ENCODE measurements at regions not wholly inside any gene's neighbourhood (a gene's known extent, or its start where the extent isn't known, plus 50 kb on each side); places are given as distances from the start of the nearest gene placed in this dataset.
"Not testable (repeated sequence)": the region's sequence is repeated elsewhere in the genome, so short reads cannot be mapped to it uniquely, and the experiment has no call there.

GRCh38 chr3:194904999-194905398 is 219.3 kb downstream of the FAM43A start:
- H3K4me3 ChIP-seq (ENCODE audit: insufficient read depth, low read depth, low read length); H4K5ac ChIP-seq (ENCODE audit: low read depth, low read length); CTCF ChIA-PET; ATAC-seq (ENCODE audit: low read depth); POLR2A ChIA-PET (ENCODE audit: unreplicated experiment); in situ Hi-C loops (cut with MboI; ENCODE audit: low sequenced_read_pairs); H3K18ac ChIP-seq (ENCODE audit: low read depth, low read length); H4K8ac ChIP-seq (ENCODE audit: low read depth in 2 of 2, low read length in 2 of 2); H2BK5ac ChIP-seq (ENCODE audit: low read depth, low read length, poor library complexity, severe bottlenecking); H3K14ac ChIP-seq (replicated peaks; ENCODE audit: low read depth, low read length); H2AK5ac ChIP-seq (ENCODE audit: low read depth, low read length); H3K23ac ChIP-seq (ENCODE audit: low read depth, low read length); dilution Hi-C loops (cut with HindIII; ENCODE audit: low sequenced_read_pairs, unreplicated experiment); H3K4me1 ChIP-seq (ENCODE audit: control insufficient read depth, insufficient read depth, low read length); DNase-seq; H2BK120ac ChIP-seq (ENCODE audit: low read depth, low read length); H4K20me1 ChIP-seq (ENCODE audit: insufficient read depth, low read length); BruUV-seq (replicated peaks); H3K56ac ChIP-seq (ENCODE audit: extremely low read depth, insufficient read depth, low read length); H3K4ac ChIP-seq (ENCODE audit: low read depth, low read length); H3K79me1 ChIP-seq (ENCODE audit: low read depth in 1 of 2, low read length in 2 of 2); H2BK15ac ChIP-seq (ENCODE audit: low read depth, low read length); H3K4me2 ChIP-seq (ENCODE audit: low read depth, low read length); H3K9me1 ChIP-seq (ENCODE audit: insufficient read depth, low read length); H3K36me3 ChIP-seq (ENCODE audit: control insufficient read depth, insufficient read depth, low read length); H2BK20ac ChIP-seq (ENCODE audit: low read depth, low read length); H3K9ac ChIP-seq (ENCODE audit: low read depth, low read length); H3K9me3 ChIP-seq (ENCODE audit: control insufficient read depth, insufficient read depth, low read length); H3K27ac ChIP-seq (ENCODE audit: insufficient read depth, low read length); H2AK9ac ChIP-seq (replicated peaks; ENCODE audit: low read depth, low read length, poor library complexity); H4K91ac ChIP-seq (ENCODE audit: insufficient read depth, low read depth, low read length); intact Hi-C loops (cut with micrococcal nuclease); H2AFZ ChIP-seq (replicated peaks; ENCODE audit: low read length, poor library complexity): not testable (repeated sequence)
- no CpG with 5 or more reads among the region's 3 CpGs for WGBS, 2 experiments (ENCODE audit: extremely low coverage in 2 of 2, insufficient read length in 1 of 2)
- H3K27me3 ChIP-seq (ENCODE audit: control insufficient read depth, insufficient read depth, low read length) = peaks cover 15% of the 10 kb centered on the region

Data from IMR-90 (cell line).